Globus pallidus (tissue), 1 donor: ENCODE measurements at regions not wholly inside any gene's neighbourhood (a gene's known extent, or its start where the extent isn't known, plus 50 kb on each side); places are given as distances from the start of the nearest gene placed in this dataset.

Experiments
- DNase-seq: peaks from one replicate; pipeline ENCODE4 v3.0.0-alpha.2; 2015; ENCODE audit warnings: low spot score

DNA sequence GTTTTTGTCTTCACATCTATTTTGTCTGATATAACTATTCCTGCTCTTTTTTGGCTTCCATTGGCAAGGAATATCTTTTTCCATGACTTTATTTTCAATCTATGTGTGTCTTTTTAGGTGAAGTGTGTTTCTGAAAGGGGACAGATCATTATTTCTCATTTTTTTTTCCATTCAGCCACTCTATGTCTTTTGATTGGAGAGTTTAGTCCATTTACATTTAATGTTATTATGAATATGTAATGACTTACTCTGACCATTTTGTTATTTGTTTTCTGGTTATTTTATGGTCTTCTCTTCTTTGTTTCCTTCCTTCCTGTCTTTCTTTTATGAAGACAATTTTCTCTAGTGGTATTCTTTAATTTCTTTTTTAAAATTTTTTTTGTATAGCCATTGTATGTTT lies 178.6 kb upstream of the CNTN5 start:
- no peak for DNase-seq

- no peak for DNase-seq
These were observed 158.6 kb upstream of the CNTN5 start for GRCh38 chr11:98862169-98862568.

DNA sequence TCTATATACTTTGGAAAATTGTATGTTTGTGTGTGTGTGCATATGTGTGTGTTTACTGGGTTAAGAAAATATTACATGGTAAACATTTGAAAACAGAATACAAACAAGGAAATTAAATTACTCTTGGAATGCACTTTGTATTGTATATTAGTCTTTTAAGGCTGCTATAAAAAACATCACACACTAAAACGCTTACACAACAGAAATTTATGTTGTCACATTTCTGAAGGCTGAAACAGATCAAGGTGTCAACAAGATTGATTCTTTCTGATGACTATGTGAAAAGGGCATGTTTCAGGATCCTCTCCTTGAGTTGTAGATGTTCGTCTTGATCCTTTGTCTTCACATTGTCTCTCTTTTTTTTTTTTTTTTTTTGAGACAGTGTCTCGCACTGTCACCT lies 149.1 kb upstream of the CNTN5 start:
- no peak for DNase-seq

GRCh38 chr11:98874050-98874449 lies 146.7 kb upstream of the CNTN5 start:
- DNase-seq = no peak

DNA sequence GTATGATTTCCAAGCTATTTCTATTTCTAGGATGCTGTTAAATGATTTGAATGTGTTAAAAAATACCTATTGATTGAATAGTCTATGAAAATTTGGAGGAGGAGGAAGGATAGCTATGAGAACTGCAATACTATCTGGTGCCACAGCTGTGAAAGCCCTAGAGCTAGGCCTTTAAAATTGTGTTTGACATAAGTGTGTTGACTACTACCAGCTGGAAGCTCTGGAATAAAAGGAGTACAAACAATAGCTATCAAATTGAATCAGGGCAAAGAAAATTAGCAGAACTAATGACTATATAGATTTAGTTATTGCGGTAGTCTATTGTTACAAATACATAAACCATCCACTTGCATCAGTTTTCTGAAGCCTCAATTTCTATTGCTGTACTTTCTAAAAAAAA lies 124.8 kb upstream of the CNTN5 start:
- DNase-seq = no peak

GRCh38 chr11:98940913-98941312 lies 79.8 kb upstream of the CNTN5 start:
- DNase-seq = no peak

DNA sequence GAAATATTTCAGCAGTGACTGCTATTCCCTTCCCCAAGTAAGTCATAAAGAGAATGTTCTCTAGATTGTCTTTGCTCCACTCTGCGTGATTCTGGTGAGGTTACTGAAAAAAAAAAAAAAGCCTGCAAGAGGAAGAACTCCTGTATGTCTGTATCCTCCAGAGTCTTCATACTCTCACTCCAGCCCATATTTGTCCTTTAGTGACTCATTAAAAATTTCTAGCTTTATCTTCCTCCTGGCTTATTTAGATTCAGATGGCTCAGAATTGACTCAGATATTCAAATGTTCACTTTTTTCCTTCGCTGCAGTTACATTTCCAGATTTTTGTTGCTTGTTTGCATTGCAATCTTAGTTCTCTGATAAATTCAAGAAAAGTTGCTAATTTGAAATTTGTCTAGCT lies 76.3 kb upstream of the CNTN5 start:
- no peak for DNase-seq

- no peak for DNase-seq
These were observed 68.6 kb upstream of the CNTN5 start for GRCh38 chr11:98952107-98952506.

- no peak for DNase-seq
These were observed 65.2 kb upstream of the CNTN5 start for GRCh38 chr11:98955551-98955950.

DNA sequence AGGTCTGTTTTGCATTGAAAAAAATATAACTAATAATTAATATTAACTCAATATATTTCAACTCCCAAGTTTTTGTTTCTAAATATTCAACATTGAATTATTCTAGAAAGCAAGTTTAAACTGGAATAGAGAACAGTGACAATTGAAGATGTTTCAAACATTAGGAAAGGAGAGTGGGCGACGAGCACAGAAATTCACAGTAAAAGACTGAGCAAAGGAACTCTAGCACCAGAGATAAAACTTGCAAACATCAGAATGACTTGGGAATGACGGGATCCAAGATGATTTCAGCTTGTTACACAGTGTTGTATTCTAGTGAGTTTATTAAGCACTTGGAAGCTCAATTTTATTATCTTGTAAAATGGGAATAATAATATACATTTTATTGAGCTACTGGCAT lies 56.6 kb upstream of the CNTN5 start:
- DNase-seq = no peak

- DNase-seq = no peak
These were observed 55.4 kb upstream of the CNTN5 start for GRCh38 chr11:98965358-98965757.

DNA sequence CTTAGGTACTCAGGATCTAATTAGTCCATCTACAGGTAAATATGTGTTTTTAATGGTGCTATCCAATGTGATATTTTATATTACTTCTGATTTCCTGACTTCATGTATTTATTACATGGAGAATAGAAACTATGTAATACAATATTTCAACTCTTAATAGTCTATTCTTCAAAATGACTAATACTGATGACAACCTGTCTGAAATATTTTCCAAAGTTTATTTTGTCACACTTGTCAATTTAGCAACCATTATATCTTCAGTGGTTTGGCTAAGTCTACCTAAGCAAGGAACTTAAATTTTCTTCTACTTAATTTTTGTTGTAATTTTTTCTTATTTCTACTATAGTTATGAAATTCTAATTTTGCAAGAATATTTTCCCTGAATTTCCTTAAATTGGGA lies 55.0 kb upstream of the CNTN5 start:
- DNase-seq = no peak

DNA sequence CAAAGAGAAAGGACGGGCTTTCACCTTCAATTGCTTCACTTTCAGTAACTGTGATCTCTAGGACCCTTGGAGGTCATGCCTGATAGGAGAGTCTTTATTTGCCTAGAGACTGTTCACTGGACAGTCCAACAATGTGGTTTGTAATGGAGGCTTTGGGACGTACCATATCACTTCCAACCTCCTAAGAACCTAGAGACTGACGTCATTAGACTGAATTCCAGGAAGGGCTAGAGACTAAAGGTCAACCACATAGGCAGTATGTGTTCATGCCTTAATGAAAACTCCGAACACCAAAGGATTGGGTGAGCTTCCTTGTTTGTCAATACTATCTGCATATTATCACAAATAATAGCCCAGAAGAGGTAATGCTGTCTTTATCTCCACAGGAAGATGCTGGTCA lies 53.7 kb upstream of the CNTN5 start:
- DNase-seq = no peak
